ENCODE measurements at regions not wholly inside any gene's neighbourhood (a gene's known extent, or its start where the extent isn't known, plus 50 kb on each side); places are given as distances from the start of the nearest gene placed in this dataset.

DNA sequence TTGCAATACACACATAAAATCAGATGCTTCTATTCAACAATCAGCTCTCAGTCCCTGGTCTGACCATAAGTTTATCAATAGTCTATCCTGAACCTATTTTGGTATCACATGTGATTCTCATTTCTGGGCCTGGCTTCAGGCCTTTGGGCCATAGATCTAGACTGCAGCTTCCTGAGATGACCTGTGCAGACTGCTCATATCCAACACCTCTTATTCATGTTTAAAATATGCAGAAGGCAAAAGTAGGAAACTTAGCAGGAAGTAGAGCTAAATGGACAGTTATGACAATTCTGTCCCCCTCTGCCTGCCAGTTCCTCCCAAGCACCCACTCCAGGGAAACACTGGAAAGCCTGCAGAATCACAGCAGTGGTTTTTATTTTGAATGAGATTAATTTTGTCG lies 53.3 kb downstream of the C7orf25 start:
- no peak overlapping the region for H3K9ac ChIP-seq (ENCODE audit: low read length)
- H3K9me3 ChIP-seq (ENCODE audit: control insufficient read depth, low read length): no peaks in the 10 kb centered on the region
- H3K36me3 ChIP-seq (ENCODE audit: control insufficient read depth, insufficient read depth, low read length, severe bottlenecking): no peaks in the 10 kb centered on the region
- DNase-seq (ENCODE audit: low read depth): peak; percentile 8
- no peaks in the 10 kb centered on the region for H3K4me1 ChIP-seq (ENCODE audit: control insufficient read depth, insufficient read depth, low read length)
- no peak overlapping the region for H3K4me3 ChIP-seq (ENCODE audit: low read length)
- H3K27me3 ChIP-seq (replicated peaks; ENCODE audit: control insufficient read depth, insufficient read depth, low read length): no peaks in the 10 kb centered on the region

DNA sequence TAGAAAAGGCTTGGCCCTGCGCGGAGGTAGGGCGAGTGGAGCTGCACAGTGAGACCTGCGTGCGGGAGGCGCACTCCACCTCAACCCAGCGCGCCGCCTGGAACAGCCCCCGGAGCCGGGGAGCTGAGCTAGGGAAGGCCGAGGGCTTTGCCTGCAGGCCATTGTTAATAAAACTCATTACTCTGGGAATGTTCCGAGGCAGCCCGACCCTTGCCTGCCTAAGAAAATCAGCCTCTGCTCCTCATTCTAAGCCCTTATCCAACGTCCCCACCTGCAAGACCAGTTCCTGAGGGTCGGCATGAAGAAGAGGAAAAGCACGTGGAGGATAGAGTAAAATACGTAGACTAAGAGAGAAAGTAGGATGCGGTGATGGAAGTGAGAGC lies 55.3 kb downstream of the C7orf25 start:
- Histone ChIP-seq H3K36me3 (ENCODE audit: control insufficient read depth, insufficient read depth, low read length, severe bottlenecking) (no peaks in the 10 kb centered on the region), H3K9me3 (ENCODE audit: control insufficient read depth, low read length) (no peaks in the 10 kb centered on the region), H3K27me3 (replicated peaks; ENCODE audit: control insufficient read depth, insufficient read depth, low read length) (peaks cover 6% of the 10 kb centered on the region), H3K4me1 (ENCODE audit: control insufficient read depth, insufficient read depth, low read length) (no peaks in the 10 kb centered on the region), H3K4me3 (ENCODE audit: low read length) (peak overlapping the region; percentile 88), H3K9ac (ENCODE audit: low read length) (peak overlapping the region; percentile 63)
- DNase-seq (ENCODE audit: low read depth): no peak

DNA sequence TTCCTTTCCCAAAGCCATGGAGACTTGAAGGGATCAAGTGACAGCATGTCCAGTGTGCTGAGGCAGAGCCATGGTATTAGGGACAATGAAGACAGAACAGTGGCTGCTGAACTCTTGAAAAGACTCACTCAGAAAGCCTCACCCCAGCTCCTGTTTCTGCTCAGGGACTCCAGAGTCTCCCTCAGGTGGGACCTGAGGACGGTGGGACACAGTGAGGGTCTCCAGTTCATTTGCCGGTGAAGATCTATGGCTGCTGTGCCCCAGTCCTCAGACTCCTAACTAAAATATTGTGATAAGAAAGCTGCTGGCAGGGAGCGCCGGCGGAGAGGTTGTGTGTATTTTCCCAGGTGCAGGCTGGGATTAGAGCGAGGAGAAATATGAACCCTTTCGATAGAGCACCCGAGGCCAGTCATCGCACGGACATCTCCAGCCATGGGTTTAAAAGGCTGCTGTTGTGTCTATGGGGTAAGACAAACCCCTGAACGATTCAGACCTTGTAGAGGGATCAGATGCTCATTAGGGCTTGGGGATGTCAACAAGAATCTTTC lies 57.2 kb downstream of the C7orf25 start:
- Histone ChIP-seq H3K36me3 (ENCODE audit: control insufficient read depth, insufficient read depth, low read length, severe bottlenecking) (no peaks in the 10 kb centered on the region), H3K9ac (ENCODE audit: low read length) (no peak overlapping the region), H3K27me3 (replicated peaks; ENCODE audit: control insufficient read depth, insufficient read depth, low read length) (peaks cover 6% of the 10 kb centered on the region), H3K9me3 (ENCODE audit: control insufficient read depth, low read length) (no peaks in the 10 kb centered on the region), H3K4me3 (ENCODE audit: low read length) (no peak overlapping the region), H3K4me1 (ENCODE audit: control insufficient read depth, insufficient read depth, low read length) (no peaks in the 10 kb centered on the region)
- no peak for DNase-seq (ENCODE audit: low read depth)

- H3K9me3 ChIP-seq (ENCODE audit: control insufficient read depth, low read length): no peaks in the 10 kb centered on the region
- DNase-seq (ENCODE audit: low read depth): no peak
- no peaks in the 10 kb centered on the region for H3K4me1 ChIP-seq (ENCODE audit: control insufficient read depth, insufficient read depth, low read length)
- peaks cover 6% of the 10 kb centered on the region for H3K27me3 ChIP-seq (replicated peaks; ENCODE audit: control insufficient read depth, insufficient read depth, low read length)
- no peak overlapping the region for H3K9ac ChIP-seq (ENCODE audit: low read length)
- no peaks in the 10 kb centered on the region for H3K36me3 ChIP-seq (ENCODE audit: control insufficient read depth, insufficient read depth, low read length, severe bottlenecking)
- H3K4me3 ChIP-seq (ENCODE audit: low read length): no peak overlapping the region
These were observed 59.3 kb downstream of the C7orf25 start for GRCh38 chr7:42852531-42852930.

GRCh38 chr7:42843205-42843800 lies 68.6 kb downstream of the C7orf25 start:
- DNase-seq (ENCODE audit: low read depth): peak; percentile 83
- H3K4me1 ChIP-seq (ENCODE audit: control insufficient read depth, insufficient read depth, low read length): no peaks in the 10 kb centered on the region
- no peaks in the 10 kb centered on the region for H3K9me3 ChIP-seq (ENCODE audit: control insufficient read depth, low read length)
- H3K9ac ChIP-seq (ENCODE audit: low read length): peak overlapping the region; percentile 43
- no peaks in the 10 kb centered on the region for H3K36me3 ChIP-seq (ENCODE audit: control insufficient read depth, insufficient read depth, low read length, severe bottlenecking)
- peaks cover 7% of the 10 kb centered on the region for H3K27me3 ChIP-seq (replicated peaks; ENCODE audit: control insufficient read depth, insufficient read depth, low read length)
- peak overlapping the region; percentile 70 for H3K4me3 ChIP-seq (ENCODE audit: low read length)

DNA sequence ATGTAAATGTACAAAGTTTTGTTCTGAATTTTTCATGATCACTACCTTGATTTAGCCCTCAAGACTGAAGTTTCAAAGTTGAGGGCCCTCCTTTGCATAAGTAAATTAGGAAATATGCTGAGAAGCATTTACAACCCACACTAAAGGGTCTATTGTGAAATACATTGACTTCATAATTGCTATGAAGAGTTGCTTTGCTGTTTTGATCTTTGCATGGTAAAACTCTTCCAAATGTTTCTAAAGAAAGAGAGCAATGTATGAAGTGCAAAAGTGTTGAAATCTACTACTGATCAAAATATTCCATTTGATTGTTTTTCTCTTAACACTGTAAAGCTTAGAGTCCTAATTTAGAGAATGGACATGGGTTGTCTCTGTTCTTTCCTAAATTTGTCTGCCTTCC lies 77.2 kb downstream of the C7orf25 start:
- H3K36me3 ChIP-seq (ENCODE audit: control insufficient read depth, insufficient read depth, low read length, severe bottlenecking): no peaks in the 10 kb centered on the region
- H3K4me3 ChIP-seq (ENCODE audit: low read length): no peak overlapping the region

GRCh38 chr7:42833411-42833810 lies 78.5 kb downstream of the C7orf25 start:
- no peaks in the 10 kb centered on the region for H3K36me3 ChIP-seq (ENCODE audit: control insufficient read depth, insufficient read depth, low read length, severe bottlenecking)
- no peak overlapping the region for H3K9ac ChIP-seq (ENCODE audit: low read length)
- DNase-seq (ENCODE audit: low read depth): no peak
- H3K4me3 ChIP-seq (ENCODE audit: low read length): no peak overlapping the region
- H3K4me1 ChIP-seq (ENCODE audit: control insufficient read depth, insufficient read depth, low read length): peaks cover 15% of the 10 kb centered on the region
- no peaks in the 10 kb centered on the region for H3K9me3 ChIP-seq (ENCODE audit: control insufficient read depth, low read length)
- H3K27me3 ChIP-seq (replicated peaks; ENCODE audit: control insufficient read depth, insufficient read depth, low read length): no peaks in the 10 kb centered on the region

More for the DNA sequence above, 77.2 kb downstream of the C7orf25 start:
- peak; percentile 51 for DNase-seq (ENCODE audit: low read depth)
- no peaks in the 10 kb centered on the region for H3K27me3 ChIP-seq (replicated peaks; ENCODE audit: control insufficient read depth, insufficient read depth, low read length)
- peaks cover 15% of the 10 kb centered on the region for H3K4me1 ChIP-seq (ENCODE audit: control insufficient read depth, insufficient read depth, low read length)
- H3K9ac ChIP-seq (ENCODE audit: low read length): no peak overlapping the region
- no peaks in the 10 kb centered on the region for H3K9me3 ChIP-seq (ENCODE audit: control insufficient read depth, low read length)

DNA sequence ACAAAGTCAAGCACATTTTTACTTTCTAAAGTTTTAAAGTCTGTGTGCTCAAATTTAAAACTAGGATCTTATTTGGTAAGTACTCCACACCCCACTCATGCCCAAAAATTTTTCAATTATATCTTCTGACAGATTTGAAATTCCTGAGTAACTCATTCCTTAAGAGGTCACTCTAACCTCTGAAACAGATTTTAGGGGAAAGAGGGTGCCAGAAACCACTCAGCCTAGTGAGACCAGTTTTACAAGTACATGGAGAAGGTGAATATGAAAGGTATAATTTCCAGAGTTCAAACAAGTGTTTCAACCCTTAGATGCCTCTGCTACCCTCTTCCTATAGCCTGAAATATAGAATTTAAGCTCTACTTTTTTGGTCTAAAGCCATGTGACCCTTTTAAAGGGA lies 79.2 kb downstream of the C7orf25 start:
- DNase-seq (ENCODE audit: low read depth): peak; percentile 6
- Histone ChIP-seq H3K27me3 (replicated peaks; ENCODE audit: control insufficient read depth, insufficient read depth, low read length) (no peaks in the 10 kb centered on the region), H3K4me3 (ENCODE audit: low read length) (peak overlapping the region; percentile 42), H3K4me1 (ENCODE audit: control insufficient read depth, insufficient read depth, low read length) (peaks cover 15% of the 10 kb centered on the region), H3K36me3 (ENCODE audit: control insufficient read depth, insufficient read depth, low read length, severe bottlenecking) (no peaks in the 10 kb centered on the region), H3K9me3 (ENCODE audit: control insufficient read depth, low read length) (no peaks in the 10 kb centered on the region), H3K9ac (ENCODE audit: low read length) (no peak overlapping the region)

- H3K27me3 ChIP-seq (replicated peaks; ENCODE audit: control insufficient read depth, insufficient read depth, low read length): no peaks in the 10 kb centered on the region
- no peak overlapping the region for H3K9ac ChIP-seq (ENCODE audit: low read length)
- peak; percentile 80 for DNase-seq (ENCODE audit: low read depth)
- H3K4me1 ChIP-seq (ENCODE audit: control insufficient read depth, insufficient read depth, low read length): peaks cover 15% of the 10 kb centered on the region
- H3K4me3 ChIP-seq (ENCODE audit: low read length): no peak overlapping the region
- no peaks in the 10 kb centered on the region for H3K9me3 ChIP-seq (ENCODE audit: control insufficient read depth, low read length)
- H3K36me3 ChIP-seq (ENCODE audit: control insufficient read depth, insufficient read depth, low read length, severe bottlenecking): no peaks in the 10 kb centered on the region
These were observed 80.0 kb downstream of the C7orf25 start for GRCh38 chr7:42831718-42832522.

GRCh38 chr7:42831006-42831717 lies 80.7 kb downstream of the C7orf25 start:
- Histone ChIP-seq H3K4me3 (ENCODE audit: low read length) (no peak overlapping the region), H3K36me3 (ENCODE audit: control insufficient read depth, insufficient read depth, low read length, severe bottlenecking) (no peaks in the 10 kb centered on the region), H3K27me3 (replicated peaks; ENCODE audit: control insufficient read depth, insufficient read depth, low read length) (no peaks in the 10 kb centered on the region), H3K9ac (ENCODE audit: low read length) (no peak overlapping the region), H3K4me1 (ENCODE audit: control insufficient read depth, insufficient read depth, low read length) (peaks cover 15% of the 10 kb centered on the region), H3K9me3 (ENCODE audit: control insufficient read depth, low read length) (no peaks in the 10 kb centered on the region)
- peak; percentile 41 for DNase-seq (ENCODE audit: low read depth)

DNA sequence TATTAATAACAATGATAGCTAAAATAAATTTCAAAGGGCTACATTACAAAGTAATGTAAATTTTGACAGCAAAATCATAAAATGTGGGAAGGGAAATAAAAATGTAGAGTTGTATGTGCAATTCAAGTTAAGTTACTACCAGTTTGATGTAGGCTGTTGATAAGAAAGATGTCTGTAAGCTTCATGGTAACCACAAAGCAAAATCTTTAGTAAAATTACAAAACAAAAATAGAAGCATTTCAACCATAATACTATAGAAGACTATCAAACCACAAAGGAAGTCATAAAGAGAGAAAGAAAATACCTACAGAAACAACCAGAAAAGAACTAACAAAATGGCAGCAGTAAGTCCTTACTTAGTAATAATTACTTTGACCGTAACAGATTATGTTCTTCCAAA lies 99.1 kb downstream of the C7orf25 start:
- no peaks in the 10 kb centered on the region for H3K27me3 ChIP-seq (replicated peaks; ENCODE audit: control insufficient read depth, insufficient read depth, low read length)
- H3K36me3 ChIP-seq (ENCODE audit: control insufficient read depth, insufficient read depth, low read length, severe bottlenecking): no peaks in the 10 kb centered on the region
- H3K9me3 ChIP-seq (ENCODE audit: control insufficient read depth, low read length): peaks cover 21% of the 10 kb centered on the region
- no peak overlapping the region for H3K9ac ChIP-seq (ENCODE audit: low read length)
- H3K4me1 ChIP-seq (ENCODE audit: control insufficient read depth, insufficient read depth, low read length): no peaks in the 10 kb centered on the region
- H3K4me3 ChIP-seq (ENCODE audit: low read length): no peak overlapping the region
- no peak for DNase-seq (ENCODE audit: low read depth)

Data from adipocyte (in vitro differentiated cells).